Fibroblast of skin of abdomen (primary cell): ENCODE measurements at regions not wholly inside any gene's neighbourhood (a gene's known extent, or its start where the extent isn't known, plus 50 kb on each side); places are given as distances from the start of the nearest gene placed in this dataset.
"Not testable (repeated sequence)": the region's sequence is repeated elsewhere in the genome, so short reads cannot be mapped to it uniquely, and the experiment has no call there.

ENCODE experiments used
- DNase-seq: peaks from one replicate; pipeline ENCODE4 v3.0.0-alpha.2; 2013

DNA sequence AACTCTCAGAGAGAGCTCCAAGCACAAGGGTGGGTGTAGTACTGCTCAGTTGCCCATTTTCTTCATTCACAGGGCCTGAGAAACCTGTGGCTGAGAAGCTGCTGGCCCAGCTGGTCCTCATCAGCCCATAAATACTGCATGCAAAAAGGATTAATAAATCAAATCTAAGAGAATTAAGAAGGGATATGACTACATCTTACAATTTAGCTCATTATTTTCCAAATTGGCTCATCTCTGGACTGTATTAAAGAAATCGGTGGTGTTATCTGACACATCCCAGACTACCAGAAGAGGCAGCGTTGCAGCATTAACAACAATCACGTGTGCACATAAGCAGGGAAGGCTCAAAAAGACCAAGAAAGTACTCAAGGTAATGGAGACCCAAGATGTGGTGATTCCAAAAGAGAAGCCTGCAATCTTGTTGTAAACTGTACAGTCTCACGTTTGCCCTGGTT lies 90.7 kb downstream of the CD24 start:
- no peak for DNase-seq

DNA sequence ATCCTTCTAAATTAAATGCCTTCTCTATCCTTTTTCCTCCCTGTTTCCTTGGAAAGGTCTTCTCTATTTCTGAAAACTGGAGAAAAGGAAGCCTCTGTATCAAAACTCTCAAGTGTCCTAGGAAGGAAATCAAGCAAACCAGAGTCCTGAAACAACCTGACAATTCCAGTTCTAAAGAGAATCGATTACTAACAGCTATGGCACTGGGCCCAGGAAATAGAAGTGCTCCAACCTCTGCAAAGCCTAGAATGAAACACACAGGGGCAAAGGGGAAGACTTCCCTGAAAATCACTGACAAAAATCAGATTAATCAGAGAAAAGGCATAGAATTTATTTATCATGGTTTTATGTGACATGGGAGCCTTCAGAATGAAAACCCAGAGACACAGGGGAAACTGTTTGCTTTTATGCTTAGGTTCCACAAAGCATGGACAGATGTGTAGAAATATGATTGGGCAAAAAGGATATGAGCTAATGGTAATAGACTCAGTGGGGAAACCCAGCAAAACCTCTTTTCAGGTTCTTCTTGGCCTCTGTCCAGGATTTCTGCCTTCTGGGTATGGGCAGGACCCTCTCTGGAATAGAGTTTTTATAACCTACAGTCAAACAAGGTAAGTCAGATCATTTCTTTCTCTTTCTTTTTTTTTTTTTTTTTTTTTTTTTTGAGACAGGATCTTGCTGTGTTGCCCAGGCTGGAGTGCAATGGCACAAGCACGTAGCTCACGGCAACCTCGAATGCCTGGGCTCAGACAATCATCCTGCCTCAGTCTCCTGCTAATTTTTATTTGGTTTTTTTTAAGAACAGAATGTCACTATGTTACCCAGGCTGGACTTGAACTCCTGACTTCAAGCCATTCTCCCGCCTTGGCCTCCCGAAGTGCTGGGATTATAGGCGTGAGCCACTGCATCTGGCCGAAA lies 91.7 kb downstream of the CD24 start:
- no peak for DNase-seq

DNA sequence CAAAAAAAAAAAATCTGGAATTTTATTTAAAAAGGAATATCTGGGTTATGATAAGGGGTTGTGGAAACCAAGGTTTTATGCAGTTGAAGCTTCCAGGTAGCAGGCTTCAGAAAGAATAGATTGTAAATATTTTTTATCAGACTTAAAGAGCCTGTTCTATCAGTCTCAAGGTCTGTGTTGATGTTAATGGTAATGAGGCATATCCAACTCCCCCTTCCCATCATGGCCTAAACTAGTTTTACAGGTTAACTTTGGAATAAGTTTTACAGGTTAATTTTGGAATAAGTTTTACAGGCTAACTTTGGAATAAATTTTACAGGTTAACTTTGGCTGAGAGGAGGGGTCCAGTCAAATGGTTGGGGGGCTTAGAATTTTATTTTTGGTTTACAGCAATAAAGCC lies 92.4 kb downstream of the CD24 start:
- no peak for DNase-seq

DNA sequence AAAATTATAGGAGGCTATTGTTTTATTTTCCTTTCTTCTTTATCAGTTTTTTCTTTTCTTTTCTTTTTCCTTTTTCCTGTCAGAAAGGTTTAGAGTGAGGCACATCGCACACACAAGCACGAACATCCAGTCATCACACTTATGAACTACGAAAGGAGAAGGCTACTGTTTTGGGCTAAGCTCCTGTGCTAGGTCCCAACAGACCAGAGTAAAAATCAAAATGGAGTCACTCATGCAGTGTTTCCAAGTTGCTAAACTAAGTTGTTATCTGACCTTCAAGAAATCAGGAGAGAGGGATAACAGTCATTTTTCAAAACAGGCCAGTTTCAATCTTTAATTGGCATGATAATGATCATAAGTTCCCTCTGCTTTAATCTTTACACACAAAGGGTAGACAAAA lies 93.6 kb downstream of the CD24 start:
- DNase-seq: no peak

DNA sequence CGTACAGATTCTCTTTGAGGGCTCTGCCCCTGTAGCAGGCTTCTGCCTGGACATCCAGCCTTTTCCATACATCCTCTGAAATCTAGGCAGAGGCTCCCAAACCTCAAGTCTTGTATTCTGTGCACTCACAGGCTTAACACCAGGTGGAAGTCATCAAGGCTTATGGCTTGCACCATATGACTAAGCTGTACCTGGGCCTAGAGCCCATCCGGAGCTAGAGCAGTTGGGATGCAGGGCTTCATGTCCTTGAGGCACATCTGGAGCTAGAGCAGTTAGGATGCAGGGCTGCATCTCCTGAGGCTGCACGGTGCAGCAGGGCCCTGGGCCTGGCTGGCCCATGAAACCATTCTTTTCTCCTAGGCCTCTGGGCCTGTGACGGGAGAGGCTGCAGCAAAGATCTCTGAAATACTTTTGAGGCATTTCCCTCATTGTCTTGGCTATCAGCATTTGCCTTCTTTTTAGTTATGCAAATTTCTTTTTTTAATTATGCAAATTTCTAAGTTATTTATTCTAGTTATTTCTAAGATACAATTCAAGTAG lies 98.7 kb downstream of the CD24 start:
- no peak for DNase-seq

DNA sequence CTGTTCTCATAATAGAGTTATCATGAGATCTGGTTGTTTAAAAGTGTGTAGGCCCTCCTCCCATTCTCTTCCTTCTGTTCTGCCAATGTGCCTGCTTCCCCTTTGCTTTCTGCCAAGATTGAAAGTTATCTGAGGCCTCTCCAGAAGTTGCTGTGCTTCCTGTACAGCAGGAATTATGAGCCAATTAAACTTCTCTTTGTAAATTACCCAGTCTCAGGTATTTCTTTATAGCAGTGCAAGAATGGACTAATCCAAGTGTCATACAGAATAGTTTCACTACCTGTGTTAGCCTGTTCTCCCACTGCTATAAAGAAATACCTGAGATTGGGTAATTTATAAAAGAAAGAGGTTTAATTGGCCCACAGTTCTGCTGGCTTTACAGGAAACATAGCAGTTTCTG lies 100.0 kb downstream of the CD24 start:
- DNase-seq: no peak

DNA sequence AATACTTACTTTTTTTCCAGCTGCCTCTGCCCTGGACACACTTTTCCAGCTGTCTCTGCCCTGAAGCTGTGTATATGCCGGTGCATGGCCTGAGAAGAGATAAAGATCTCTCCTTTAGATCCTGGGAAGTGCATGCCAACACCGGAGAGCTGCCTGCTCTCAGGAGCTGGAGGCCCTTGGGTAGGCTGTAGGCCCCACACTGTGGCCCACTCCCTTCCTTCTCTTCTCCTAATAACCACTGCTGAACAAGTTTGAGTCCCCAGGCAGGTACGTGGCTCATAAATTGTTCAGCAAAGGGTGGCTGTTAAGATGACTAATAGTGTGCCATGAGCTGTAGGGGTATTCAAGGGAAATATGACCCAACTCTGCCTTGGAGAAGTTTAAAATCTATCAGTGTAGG lies 102.5 kb downstream of the CD24 start:
- DNase-seq: no peak

DNA sequence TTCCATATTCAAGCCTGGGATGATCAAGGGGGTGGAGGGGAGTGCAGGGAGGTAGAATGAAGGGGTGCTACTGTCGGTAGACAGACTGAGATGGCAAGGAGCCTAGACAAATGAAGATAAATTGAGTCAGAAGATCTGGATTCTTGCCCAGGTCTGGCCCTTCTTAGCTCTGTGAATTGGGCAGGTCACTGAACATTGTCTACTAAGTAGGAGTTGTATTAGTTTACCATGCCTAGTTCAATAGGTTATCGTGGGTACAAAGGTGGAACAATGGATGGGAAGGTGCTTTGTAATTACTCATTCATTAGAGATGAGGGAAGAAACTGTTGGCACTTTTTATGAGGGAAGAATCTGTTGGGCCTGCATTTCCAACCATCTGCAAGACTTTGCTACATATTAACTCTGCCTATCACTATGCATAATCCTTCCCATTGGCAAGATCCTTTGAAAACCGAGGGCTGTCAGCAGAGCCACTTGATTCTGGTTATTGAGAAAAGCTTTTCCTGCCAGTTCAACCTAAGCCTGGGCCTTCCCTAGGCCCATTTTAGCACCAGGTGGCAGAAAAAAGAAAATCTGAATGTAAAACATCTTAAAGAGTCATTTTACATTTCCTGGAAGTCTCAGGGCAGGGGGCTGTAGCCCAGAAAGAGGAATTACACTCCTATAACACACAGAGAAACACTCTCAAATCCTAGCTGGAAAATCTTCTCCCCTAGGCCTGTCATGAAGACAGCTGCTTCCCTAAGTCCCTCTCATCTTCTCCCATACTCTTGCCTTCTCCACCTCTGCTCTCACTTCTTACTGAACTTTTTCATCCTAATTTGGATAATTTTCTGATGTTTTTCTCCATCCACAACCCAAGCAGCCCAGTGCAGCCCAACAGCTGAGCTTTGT lies 103.5 kb downstream of the CD24 start:
- DNase-seq: no peak

DNA sequence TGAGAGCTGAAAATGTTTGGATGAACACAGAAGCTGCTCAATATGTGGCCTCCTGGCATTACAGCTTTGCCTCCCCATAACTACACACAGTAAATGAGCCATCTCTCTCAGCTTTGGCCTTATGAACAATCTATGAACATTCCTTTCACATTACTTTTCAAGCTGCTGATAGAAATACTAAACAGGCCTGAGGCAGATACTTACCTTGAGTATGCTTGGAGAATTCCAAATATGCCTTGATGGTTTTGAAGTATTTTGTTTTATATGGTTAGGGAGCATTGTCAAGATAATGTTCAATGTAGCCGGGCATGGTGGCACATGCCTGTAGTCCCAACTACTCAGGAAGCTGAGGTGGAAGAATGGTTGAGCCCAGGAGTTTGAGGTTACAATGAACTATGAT lies 104.5 kb downstream of the CD24 start:
- peak; percentile 87 for DNase-seq

DNA sequence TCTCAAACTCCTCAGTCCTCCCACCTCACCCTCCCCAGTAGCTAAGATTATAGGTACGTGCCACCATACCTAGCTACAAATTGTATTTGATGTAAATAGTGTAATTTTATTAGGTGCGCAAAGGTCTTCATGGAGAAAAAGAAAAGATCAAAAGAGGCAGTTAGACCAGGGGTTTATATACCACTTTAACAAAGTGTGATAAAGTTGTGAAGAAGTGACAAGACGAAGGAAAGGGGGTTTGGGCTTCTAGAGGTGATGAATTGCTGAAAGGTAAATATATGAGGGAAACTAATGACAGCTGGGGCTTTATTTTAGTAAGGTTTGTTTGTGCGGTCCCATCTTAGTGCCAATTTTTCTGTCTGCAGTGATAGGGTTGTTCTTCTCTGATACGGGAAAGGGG lies 105.3 kb downstream of the CD24 start:
- DNase-seq: no peak

DNA sequence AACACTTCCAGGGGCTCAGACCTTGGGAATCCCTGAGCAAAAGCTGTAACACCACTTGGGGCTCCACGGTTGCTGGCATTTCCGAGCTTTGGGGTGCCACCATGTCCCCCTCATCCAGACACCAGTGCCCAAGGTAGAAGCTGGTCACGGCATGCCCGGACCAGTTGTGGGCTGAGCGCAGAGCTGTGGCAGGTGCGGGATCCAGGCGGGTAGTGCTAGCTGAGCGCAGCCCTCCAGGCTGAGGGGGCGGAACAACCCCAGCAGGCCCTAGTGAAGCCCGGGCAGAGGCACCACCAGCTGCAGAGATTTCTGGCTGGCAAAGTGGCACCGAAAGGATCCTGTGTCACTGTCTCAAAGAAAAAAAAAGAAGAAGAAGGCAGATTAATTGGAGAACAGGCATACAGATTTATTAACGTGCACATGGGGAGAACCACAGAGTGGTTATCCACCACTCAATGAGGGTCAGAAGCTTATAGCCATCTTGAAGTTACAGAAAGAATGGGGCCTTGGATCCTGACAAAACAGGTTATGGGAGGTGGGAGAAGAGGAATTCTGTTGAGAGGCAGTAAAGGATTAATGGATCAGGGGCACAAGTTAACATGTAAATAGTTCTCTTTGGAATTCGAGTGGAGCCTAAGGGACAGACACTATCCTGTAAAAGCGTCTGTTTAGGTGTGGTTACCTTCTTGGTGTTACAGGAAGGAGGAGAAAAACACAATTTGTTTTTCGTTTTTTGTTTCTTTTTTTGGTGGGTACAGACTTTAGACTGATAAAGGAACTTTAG lies 107.5 kb downstream of the CD24 start:
- DNase-seq: no peak

DNA sequence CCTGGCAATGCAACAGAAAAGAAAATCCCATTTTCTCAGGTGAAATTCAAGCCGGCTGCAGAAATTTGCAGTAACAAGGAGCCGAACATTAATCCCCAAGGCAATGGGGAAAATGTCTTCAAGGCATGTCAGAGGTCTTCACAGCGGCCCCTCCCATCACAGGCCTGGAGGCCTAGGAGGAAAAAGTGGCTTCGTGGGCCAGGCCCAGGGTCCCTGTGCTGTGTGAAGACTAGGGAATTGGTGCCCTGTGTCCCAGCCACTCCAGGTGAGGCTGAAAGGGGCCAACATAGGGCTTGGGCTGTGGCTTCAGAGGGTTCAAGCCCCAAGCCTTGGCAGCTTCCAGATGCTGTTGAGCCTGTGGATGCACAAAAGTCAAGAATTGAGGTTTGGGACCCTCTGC lies 111.7 kb downstream of the CD24 start:
- DNase-seq: no peak

DNA sequence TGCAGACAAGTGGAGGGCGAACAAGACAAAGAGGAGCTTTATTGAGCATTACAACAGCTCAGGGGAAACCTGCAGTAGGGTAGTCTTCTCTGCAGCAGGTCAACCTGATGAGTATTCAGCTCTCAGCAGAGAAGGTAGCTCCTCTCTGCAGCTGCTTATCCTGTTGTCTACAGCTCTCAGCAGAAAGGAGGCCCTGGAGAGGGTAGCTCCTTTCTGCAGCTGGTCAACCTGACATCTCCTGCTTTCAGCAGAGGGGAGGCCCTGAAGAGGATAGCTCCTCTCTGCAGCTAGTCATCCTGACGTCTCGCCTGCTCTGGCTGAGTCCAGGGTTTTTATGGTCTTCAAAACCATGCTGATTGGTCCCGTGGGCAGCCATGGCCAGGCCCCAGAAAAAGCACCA lies 113.6 kb downstream of the CD24 start:
- DNase-seq: no peak

DNA sequence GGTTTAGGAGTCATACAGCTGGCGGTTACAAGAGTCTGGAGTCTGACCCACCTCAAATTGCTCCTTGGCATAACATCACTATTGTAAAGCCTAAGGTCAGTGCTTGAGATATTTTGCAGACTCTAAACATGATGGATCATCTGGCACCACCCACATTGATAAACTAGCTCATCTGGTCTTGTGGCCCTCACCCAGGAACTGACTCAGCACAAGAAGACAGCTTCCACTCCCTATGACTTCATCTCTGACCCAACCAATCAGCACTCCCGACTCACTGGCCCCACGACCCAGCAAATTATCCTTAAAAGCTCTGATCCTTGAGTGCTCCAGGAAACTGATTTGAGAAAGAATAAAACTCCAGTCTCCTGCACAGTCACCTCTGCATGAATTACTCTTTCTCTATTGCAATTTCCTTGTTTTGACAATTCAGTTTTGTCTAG lies 115.9 kb downstream of the CD24 start:
- DNase-seq: peak; percentile 67

DNA sequence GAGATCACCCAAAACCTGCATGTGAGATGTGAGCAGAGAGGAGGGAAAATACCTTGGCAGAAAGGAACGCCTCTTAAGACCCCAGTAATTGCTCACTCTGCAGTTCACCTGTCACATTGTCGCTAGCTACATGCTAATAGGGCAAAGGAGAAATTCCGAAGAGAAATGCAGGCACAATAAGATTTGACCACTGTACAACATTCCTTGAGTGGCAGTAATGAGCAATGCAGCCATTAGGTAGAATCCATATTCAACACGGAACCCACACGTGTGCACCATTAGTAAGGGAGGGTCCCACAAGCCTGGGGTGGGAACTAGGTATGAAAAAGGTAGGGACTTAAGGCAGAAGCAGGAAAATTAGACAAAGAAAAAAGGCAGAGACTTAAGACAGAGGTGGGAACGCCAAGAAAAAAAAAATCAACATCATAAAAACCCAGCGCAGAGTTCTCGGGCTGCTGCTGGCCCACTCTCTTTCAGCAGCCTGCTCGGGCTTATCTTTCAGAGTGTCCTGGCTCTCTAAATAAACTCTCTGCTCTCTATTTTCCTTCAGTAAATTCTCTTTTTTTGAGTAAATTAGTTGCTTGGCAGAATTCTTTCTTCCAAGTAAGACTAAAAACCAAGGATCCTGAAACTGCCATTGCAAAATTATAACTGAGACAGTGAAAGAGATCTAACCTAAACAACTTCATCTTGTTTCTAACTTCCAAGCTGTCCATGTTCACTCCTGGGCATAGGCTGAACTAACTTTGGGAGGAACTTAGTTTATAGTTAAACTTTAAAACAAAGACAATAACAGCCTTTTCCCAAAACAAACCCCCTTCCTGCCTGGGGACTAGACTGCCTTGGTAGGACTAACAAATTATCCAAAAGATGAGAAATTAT lies 116.5 kb downstream of the CD24 start:
- no peak for DNase-seq

DNA sequence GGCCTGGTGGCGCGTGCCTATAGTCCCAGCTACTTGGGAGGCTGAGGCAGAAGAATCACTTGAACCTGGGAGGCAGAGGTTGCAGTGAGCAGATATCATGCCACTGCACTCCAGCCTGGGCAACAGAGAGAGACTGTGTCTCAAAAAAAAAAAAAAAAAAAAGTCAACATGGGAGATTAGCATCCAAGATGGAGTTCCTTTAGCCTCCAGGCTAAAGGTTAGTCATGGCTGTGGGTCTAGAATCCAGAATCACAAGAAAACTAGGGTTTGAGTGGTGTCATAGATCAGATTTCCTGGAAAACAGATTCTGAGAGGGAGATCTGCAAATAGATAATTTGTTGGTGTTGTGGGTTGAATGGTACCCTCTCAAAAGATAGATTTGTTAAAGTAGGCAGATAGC lies 117.2 kb downstream of the CD24 start:
- DNase-seq: not testable (repeated sequence)

DNA sequence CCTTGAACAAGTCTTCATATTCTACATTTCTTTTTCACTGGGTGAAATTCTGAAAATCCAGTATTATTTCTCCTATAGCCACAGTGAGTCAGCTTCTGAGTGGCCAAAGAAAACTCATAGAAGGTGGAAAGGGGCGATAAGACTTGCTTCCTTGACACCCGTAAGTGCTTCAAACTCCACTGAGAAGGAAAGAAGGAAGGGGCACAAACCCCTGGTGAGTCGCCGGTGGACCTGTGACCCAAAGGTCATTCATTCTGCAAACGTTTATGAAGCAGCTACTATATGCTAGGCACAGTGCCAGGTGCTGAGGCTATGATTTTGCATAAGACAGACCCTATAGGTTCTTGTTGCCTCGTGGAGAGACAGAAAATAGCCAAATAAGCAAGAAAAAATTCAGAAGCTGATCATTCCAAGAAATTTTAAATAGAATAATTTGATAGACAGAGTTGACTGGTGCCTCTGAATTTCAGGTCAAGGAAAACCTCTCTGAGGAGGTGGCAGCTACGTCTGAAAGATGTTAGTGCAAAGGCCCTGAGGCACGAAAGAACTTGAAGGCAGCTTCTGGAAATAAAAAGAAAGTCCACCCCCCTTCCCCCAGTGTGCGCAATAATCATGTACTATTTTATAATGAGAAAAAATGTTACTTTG lies 118.2 kb downstream of the CD24 start:
- no peak for DNase-seq

DNA sequence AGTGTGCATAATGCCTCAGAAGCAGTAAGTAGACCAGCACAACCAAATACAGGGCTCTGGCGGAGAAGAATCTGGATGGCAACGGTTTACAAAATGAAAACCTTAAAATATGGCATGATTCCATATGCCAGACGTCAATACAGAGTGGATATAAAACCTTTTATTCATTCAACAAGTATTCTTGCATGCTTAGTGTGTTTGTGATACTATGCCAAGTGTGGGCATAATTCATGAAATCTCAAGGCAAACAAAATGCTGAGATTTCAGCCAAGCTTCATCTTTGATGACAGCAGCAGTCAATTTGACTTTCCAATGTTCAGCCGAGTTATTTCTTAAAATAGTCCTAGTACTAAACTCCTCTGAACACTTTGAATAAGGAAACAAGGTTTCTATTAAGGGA lies 119.4 kb downstream of the CD24 start:
- DNase-seq: no peak

DNA sequence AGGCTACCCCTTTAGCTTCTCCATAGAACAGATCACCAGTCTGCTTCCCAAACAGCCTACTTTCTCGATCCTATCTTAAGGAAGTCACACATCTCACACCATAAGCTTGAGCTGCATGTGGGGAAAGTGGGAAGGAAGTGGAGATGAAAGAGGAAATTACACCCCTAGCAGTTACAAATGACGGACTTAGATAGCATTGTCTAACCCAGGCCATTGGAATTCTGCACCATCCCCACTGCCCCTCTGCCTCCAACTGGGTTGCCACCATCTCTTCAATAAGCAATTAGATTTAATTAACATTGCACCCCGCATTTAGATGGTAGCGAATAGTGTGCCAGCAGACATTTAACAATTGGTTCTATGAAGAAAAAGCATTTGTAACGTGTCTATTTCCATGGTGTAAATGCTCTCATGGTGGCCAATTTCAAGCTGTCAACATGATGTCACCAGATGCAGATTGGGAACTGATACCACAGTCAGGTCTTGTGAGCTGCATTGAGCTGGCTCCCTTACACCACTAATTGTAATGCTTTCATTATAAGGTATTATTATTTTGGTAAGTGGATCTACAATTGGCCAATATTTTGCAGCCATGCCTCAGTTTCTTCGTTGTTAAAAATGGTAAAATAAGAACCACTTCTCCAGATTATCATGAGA lies 124.7 kb downstream of the CD24 start:
- DNase-seq: no peak

DNA sequence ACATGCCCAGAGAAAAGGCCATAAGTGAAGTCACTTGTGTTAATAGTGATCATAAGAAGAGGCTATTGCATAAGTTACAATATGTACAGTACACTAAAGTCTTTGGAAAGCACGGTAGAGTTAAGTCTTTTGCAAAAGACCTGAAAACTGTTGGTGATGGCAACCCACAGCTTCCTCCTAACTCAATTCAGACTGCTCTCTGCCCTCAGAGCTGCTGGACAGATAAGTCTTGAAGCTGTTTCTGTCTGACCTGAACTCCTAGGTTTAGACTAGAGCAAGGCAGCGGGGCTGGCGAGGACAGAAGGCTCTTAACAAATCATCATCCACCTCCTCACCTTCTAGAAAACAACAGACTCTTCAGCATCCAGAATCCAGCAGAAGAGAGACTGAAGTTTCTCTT lies 125.4 kb downstream of the CD24 start:
- no peak for DNase-seq
